Thyroid gland (tissue), 4 donors: ENCODE measurements at regions not wholly inside any gene's neighbourhood (a gene's known extent, or its start where the extent isn't known, plus 50 kb on each side); places are given as distances from the start of the nearest gene placed in this dataset.

ENCODE experiments used
- CTCF ChIP-seq, 6 experiments: fragments of 200-600 bp in 3 of 6; fragments of 450-650 bp in 3 of 6; sonication (generic) in 3 of 6; IDR thresholded peaks; one replicate each; pipeline ENCODE4 v1.5.1; 2016 to 2019; ENCODE audit warnings: antibody characterized with exemption in 6 of 6, mild to moderate bottlenecking in 2 of 6, inconsistent platforms in 1 of 6, moderate library complexity in 1 of 6
- POLR2A ChIP-seq, 2 donors: fragments of 450-650 bp; IDR thresholded peaks; one replicate each; pipeline ENCODE4 v1.6.1; 2017; ENCODE audit warnings: antibody characterized with exemption in 2 of 2, mild to moderate bottlenecking in 2 of 2, moderate library complexity in 1 of 2

DNA sequence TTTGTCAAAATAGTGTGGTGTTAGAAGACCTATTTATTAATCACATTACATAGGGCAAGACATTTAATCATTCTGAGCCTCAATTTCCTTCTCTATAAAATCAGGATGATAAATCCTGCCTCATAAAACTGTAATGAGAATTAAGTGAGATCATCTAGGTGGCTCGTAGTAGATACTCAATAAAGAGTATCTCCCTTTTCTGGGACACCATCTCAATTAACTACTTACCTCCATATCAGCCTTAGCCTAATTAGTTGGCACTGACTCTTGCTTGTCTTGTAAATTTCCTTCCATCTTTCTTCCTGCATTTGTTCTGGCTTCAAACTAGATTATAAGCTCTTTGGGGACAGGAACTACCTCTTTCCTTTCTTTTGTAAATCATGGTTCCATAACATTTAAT lies 102.6 kb upstream of the TNR start:
- TF ChIP-seq CTCF (IDR thresholded peaks at IDR 0.05) (no peak), POLR2A (IDR thresholded peaks at IDR 0.05) (no peak)
